Stimulated activated CD8-positive, alpha-beta memory T cell treated with anti-CD3 and anti-CD28 coated beads, Interleukin-15, amount 100 ng/mL, for 48 hours (primary cell): ENCODE measurements at regions not wholly inside any gene's neighbourhood (a gene's known extent, or its start where the extent isn't known, plus 50 kb on each side); places are given as distances from the start of the nearest gene placed in this dataset.
"Not testable (repeated sequence)": the region's sequence is repeated elsewhere in the genome, so short reads cannot be mapped to it uniquely, and the experiment has no call there.

Experiments used
- DNase-seq, 2 donors: peaks; one replicate each; pipeline ENCODE4 v3.0.0-alpha.2; 2020; ENCODE audit warnings: low read depth in 2 of 2

- DNase-seq, result no peak
Measured at GRCh38 chr3:72627271-72627670, 221.0 kb downstream of the SHQ1 start.

- DNase-seq, result peak in 1 of 2 donors; percentile 30
Measured at GRCh38 chr3:72625602-72626337, 222.5 kb downstream of the SHQ1 start.

- no peak for DNase-seq
Measured at GRCh38 chr3:72624656-72625055, 223.6 kb downstream of the SHQ1 start.

GRCh38 chr3:72618739-72619138 lies 229.5 kb downstream of the SHQ1 start:
- no peak for DNase-seq

GRCh38 chr3:72617424-72618024 lies 230.7 kb downstream of the SHQ1 start:
- DNase-seq, result no peak

- no peak for DNase-seq
Measured at GRCh38 chr3:72615776-72616175, 232.5 kb downstream of the SHQ1 start.

- DNase-seq, result no peak
Measured at GRCh38 chr3:72615182-72615581, 233.1 kb downstream of the SHQ1 start.

GRCh38 chr3:72614394-72615074 lies 233.7 kb downstream of the SHQ1 start:
- no peak for DNase-seq

- DNase-seq, result no peak
Measured at GRCh38 chr3:72613871-72614270, 234.4 kb downstream of the SHQ1 start.

GRCh38 chr3:72609114-72609513 lies 239.1 kb downstream of the SHQ1 start:
- DNase-seq, result not testable (repeated sequence)

GRCh38 chr3:72606005-72606800 lies 242.0 kb downstream of the SHQ1 start:
- no peak for DNase-seq

- DNase-seq, result no peak
Measured at GRCh38 chr3:72604328-72604727, 243.9 kb downstream of the SHQ1 start.

- DNase-seq, result no peak
Measured at GRCh38 chr3:72601983-72602750, 246.1 kb downstream of the SHQ1 start.

- no peak for DNase-seq
Measured at GRCh38 chr3:72601060-72601459, 247.2 kb downstream of the SHQ1 start.

GRCh38 chr3:72597756-72598195 lies 250.5 kb downstream of the SHQ1 start:
- DNase-seq, result no peak

- DNase-seq, result no peak
Measured at GRCh38 chr3:72597043-72597442, 251.2 kb downstream of the SHQ1 start.

GRCh38 chr3:72595927-72596610 lies 252.2 kb downstream of the SHQ1 start:
- no peak for DNase-seq

GRCh38 chr3:72595376-72595775 lies 252.9 kb downstream of the SHQ1 start:
- DNase-seq, result no peak

- DNase-seq, result no peak
Measured at GRCh38 chr3:72594615-72595215, 253.5 kb downstream of the SHQ1 start.

- no peak for DNase-seq
Measured at GRCh38 chr3:72593881-72594397, 254.3 kb downstream of the SHQ1 start.
